ENCODE measurements at regions not wholly inside any gene's neighbourhood (a gene's known extent, or its start where the extent isn't known, plus 50 kb on each side); places are given as distances from the start of the nearest gene placed in this dataset.

DNA sequence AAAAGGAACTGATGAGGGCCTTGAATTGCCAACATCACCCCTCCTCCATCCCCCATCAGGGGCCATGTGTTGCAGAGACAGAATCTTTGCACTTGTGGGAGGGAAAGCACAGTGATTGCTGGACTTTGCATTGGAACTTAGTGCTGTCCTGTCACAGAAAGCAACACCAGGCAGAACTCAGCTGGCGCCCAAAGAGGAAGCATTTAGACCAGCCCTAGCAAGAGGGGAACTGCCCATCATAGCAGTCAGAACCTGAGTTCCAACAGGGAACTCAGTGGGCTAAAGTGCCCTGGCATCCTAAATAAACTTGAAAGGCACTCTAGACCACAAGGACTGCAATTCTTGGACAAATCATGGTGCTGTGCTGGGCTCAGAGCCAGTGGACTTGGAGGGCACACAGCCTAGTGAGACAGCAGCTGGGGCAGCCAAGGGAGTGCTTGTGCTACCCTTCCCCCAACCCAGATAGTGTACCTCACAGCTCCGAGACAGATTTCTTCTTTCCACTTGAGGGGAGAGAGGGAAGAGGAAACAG is 128.1 kb downstream of the ACTL7B start:
- TF ChIP-seq, protein P1, sequence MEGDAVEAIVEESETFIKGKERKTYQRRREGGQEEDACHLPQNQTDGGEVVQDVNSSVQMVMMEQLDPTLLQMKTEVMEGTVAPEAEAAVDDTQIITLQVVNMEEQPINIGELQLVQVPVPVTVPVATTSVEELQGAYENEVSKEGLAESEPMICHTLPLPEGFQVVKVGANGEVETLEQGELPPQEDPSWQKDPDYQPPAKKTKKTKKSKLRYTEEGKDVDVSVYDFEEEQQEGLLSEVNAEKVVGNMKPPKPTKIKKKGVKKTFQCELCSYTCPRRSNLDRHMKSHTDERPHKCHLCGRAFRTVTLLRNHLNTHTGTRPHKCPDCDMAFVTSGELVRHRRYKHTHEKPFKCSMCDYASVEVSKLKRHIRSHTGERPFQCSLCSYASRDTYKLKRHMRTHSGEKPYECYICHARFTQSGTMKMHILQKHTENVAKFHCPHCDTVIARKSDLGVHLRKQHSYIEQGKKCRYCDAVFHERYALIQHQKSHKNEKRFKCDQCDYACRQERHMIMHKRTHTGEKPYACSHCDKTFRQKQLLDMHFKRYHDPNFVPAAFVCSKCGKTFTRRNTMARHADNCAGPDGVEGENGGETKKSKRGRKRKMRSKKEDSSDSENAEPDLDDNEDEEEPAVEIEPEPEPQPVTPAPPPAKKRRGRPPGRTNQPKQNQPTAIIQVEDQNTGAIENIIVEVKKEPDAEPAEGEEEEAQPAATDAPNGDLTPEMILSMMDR (conservative IDR thresholded peaks at IDR 0.05; ENCODE audit: low read depth in 2 of 2): no peak
- TF ChIP-seq, protein P2, sequence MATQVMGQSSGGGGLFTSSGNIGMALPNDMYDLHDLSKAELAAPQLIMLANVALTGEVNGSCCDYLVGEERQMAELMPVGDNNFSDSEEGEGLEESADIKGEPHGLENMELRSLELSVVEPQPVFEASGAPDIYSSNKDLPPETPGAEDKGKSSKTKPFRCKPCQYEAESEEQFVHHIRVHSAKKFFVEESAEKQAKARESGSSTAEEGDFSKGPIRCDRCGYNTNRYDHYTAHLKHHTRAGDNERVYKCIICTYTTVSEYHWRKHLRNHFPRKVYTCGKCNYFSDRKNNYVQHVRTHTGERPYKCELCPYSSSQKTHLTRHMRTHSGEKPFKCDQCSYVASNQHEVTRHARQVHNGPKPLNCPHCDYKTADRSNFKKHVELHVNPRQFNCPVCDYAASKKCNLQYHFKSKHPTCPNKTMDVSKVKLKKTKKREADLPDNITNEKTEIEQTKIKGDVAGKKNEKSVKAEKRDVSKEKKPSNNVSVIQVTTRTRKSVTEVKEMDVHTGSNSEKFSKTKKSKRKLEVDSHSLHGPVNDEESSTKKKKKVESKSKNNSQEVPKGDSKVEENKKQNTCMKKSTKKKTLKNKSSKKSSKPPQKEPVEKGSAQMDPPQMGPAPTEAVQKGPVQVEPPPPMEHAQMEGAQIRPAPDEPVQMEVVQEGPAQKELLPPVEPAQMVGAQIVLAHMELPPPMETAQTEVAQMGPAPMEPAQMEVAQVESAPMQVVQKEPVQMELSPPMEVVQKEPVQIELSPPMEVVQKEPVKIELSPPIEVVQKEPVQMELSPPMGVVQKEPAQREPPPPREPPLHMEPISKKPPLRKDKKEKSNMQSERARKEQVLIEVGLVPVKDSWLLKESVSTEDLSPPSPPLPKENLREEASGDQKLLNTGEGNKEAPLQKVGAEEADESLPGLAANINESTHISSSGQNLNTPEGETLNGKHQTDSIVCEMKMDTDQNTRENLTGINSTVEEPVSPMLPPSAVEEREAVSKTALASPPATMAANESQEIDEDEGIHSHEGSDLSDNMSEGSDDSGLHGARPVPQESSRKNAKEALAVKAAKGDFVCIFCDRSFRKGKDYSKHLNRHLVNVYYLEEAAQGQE (IDR thresholded peaks at IDR 0.05; ENCODE audit: unreplicated experiment): no peak
- TF ChIP-seq EZH2 (IDR thresholded peaks at IDR 0.05; ENCODE audit: low read depth, unreplicated experiment): no peak
- no peak for TF ChIP-seq ZNF331 (CRISPR knock-in tag; IDR thresholded peaks at IDR 0.05; ENCODE audit: low read depth)
- no peak for TF ChIP-seq POLR2AphosphoS5 (IDR thresholded peaks at IDR 0.05; ENCODE audit: low read depth)
- no peak for TF ChIP-seq STAT1 (IDR thresholded peaks at IDR 0.05; ENCODE audit: unreplicated experiment)
- TF ChIP-seq EZH2phosphoT487 (IDR thresholded peaks at IDR 0.05; ENCODE audit: unreplicated experiment): no peak
- TF ChIP-seq JUNB (IDR thresholded peaks at IDR 0.05; ENCODE audit: unreplicated experiment): no peak

Measured in GM23338 (cell line).